GM12891 (cell line): ENCODE measurements at regions not wholly inside any gene's neighbourhood (a gene's known extent, or its start where the extent isn't known, plus 50 kb on each side); places are given as distances from the start of the nearest gene placed in this dataset.

ENCODE experiments used
- PAX5 ChIP-seq: IDR thresholded peaks from 2 replicates; pipeline ENCODE4 v1.6.1; 2011; ENCODE audit warnings: low read length, moderate library complexity, mild to moderate bottlenecking; ENCODE audit not compliant: insufficient read depth, severe bottlenecking
- POLR2A ChIP-seq: IDR thresholded peaks from 2 replicates; pipeline ENCODE4 v1.6.1; 2011; ENCODE audit warnings: low read depth, low read length, control low read depth
- POLR2AphosphoS5 ChIP-seq: IDR thresholded peaks from 2 replicates; pipeline ENCODE4 v1.6.1; 2011; ENCODE audit warnings: low read depth, low read length, control low read depth
- POU2F2 ChIP-seq: IDR thresholded peaks from 2 replicates; pipeline ENCODE4 v1.6.1; 2011; ENCODE audit warnings: low read depth, mild to moderate bottlenecking, control low read depth, low read length, moderate library complexity
- SPI1 ChIP-seq: IDR thresholded peaks from 2 replicates; pipeline ENCODE4 v1.6.1; 2011; ENCODE audit warnings: low read depth, low read length, control low read depth
- TAF1 ChIP-seq: IDR thresholded peaks from 2 replicates; pipeline ENCODE4 v1.6.1; 2011; ENCODE audit warnings: low read depth, low read length, control low read depth

- TF ChIP-seq POLR2AphosphoS5 (no peak), POLR2A (no peak), TAF1 (no peak), SPI1 (no peak), POU2F2 (no peak), PAX5 (no peak)
Measured at GRCh38 chr9:88045686-88046085, 71.4 kb upstream of the CDK20 start.
